ENCODE measurements at regions not wholly inside any gene's neighbourhood (a gene's known extent, or its start where the extent isn't known, plus 50 kb on each side); places are given as distances from the start of the nearest gene placed in this dataset.

GRCh38 chr3:66692766-66693150 is 191.9 kb upstream of the LRIG1 start:
- H3K9ac ChIP-seq (ENCODE audit: insufficient read depth in 1 of 2, low read depth in 2 of 2, low read length in 2 of 2) = no peak overlapping the region
- H3K4me3 ChIP-seq = no peak overlapping the region
- intact Hi-C loops (cut with micrococcal nuclease) = no loop called here
- no peak overlapping the region for H2AFZ ChIP-seq (ENCODE audit: low read depth, low read length)
- WGBS (ENCODE audit: insufficient coverage, low coverage, missing lambda C conversion rate) = 29% methylated on average over 5 of the region's 5 CpGs
- peaks cover 0 to 4% of the 10 kb centered on the region in 2 experiments; a peak in 2 of 5 replicates for H3K27me3 ChIP-seq (ENCODE audit: control insufficient read depth in 2 of 2, insufficient read depth in 2 of 2, low read length in 2 of 2)
- H3K9me1 ChIP-seq (ENCODE audit: control insufficient read depth, insufficient read depth, low read length) = no peaks in the 10 kb centered on the region
- BruUV-seq (replicated peaks) = no TSS peak
- CTCF ChIA-PET (ENCODE audit: low intra/inter-chr PET ratio) = no interaction called here
- no peaks in the 10 kb centered on the region for H3K4me1 ChIP-seq (replicated peaks in 1 of 2; ENCODE audit: control insufficient read depth in 2 of 2, insufficient read depth in 2 of 2, low read length in 2 of 2)
- no peaks in the 10 kb centered on the region for H3K79me2 ChIP-seq (ENCODE audit: control insufficient read depth, insufficient read depth, low read length)
- no peak overlapping the region for H3K27ac ChIP-seq (ENCODE audit: extremely low read depth, low read depth, low read length)
- in situ Hi-C loops (cut with MboI) = no loop called here
- FAIRE-seq (no peak), ATAC-seq (no peak), DNase-seq (ENCODE audit: extremely low read depth in 1 of 4, low spot score in 3 of 4) (no peak)
- POLR2A ChIA-PET = no interaction called here
- H3K4me2 ChIP-seq (ENCODE audit: insufficient read depth, low read length) = no peak overlapping the region
- H3K9me3 ChIP-seq (replicated peaks; ENCODE audit: control insufficient read depth, insufficient read depth, low read depth, low read length) = no peaks in the 10 kb centered on the region
- no peaks in the 10 kb centered on the region; the same call in 1 of the 2 replicates for H4K20me1 ChIP-seq (replicated peaks; ENCODE audit: control insufficient read depth, insufficient read depth, low read length)
- no peaks in the 10 kb centered on the region for H3K36me3 ChIP-seq (ENCODE audit: control insufficient read depth, insufficient read depth, low read length)
- TF ChIP-seq TCF7L2 (IDR thresholded peaks at IDR 0.05; ENCODE audit: low read depth, low read length) (no peak), FOXJ2 (tag; IDR thresholded peaks at IDR 0.05) (no peak), CHD7 (IDR thresholded peaks at IDR 0.05; ENCODE audit: low read depth, low read length) (no peak), CUX1 (CRISPR knock-in tag; IDR thresholded peaks at IDR 0.05) (no peak), PTBP1 (IDR thresholded peaks at IDR 0.05; ENCODE audit: low read depth, low read length) (no peak)
